GOT3 (cell line): ENCODE measurements at regions not wholly inside any gene's neighbourhood (a gene's known extent, or its start where the extent isn't known, plus 50 kb on each side); places are given as distances from the start of the nearest gene placed in this dataset.
A peak's percentile ranks its signal among the peaks of the same experiment; 100 is the strongest.
"Not testable (repeated sequence)": the region's sequence is repeated elsewhere in the genome, so short reads cannot be mapped to it uniquely, and the experiment has no call there.

Experiments used
- DNase-seq: peaks from one replicate; lab custom pipeline; 2025; ENCODE audit warnings: mixed read lengths; lab: John Stamatoyannopoulos, UW

- DNase-seq: no peak
Measured at GRCh38 chr17:6893382-6894205, 62.1 kb upstream of the TEKT1 start.

- DNase-seq: no peak
Measured at GRCh38 chr17:6894206-6894528, 62.6 kb upstream of the TEKT1 start.

GRCh38 chr17:6901086-6901485 is 69.6 kb upstream of the TEKT1 start:
- no peak for DNase-seq

- DNase-seq: no peak
Measured at GRCh38 chr17:6903326-6903900, 71.9 kb upstream of the TEKT1 start.

GRCh38 chr17:6908807-6909206 is 77.3 kb upstream of the TEKT1 start:
- no peak for DNase-seq

GRCh38 chr17:6910987-6911603 is 79.6 kb upstream of the TEKT1 start:
- DNase-seq: no peak

GRCh38 chr17:6912110-6913051 is 80.9 kb upstream of the TEKT1 start:
- no peak for DNase-seq

- peak; percentile 41 for DNase-seq
Measured at GRCh38 chr17:6913608-6914443, 82.0 kb upstream of the ALOX12 start.

GRCh38 chr17:6914711-6915110 is 81.1 kb upstream of the ALOX12 start:
- DNase-seq: no peak

- no peak for DNase-seq
Measured at GRCh38 chr17:6915620-6916019, 80.2 kb upstream of the ALOX12 start.

- DNase-seq: no peak
Measured at GRCh38 chr17:6919158-6919557, 76.7 kb upstream of the ALOX12 start.

GRCh38 chr17:6923385-6923784 is 72.5 kb upstream of the ALOX12 start:
- DNase-seq: no peak

GRCh38 chr17:6924208-6924607 is 71.6 kb upstream of the ALOX12 start:
- no peak for DNase-seq

GRCh38 chr17:6926667-6927066 is 69.2 kb upstream of the ALOX12 start:
- no peak for DNase-seq

- no peak for DNase-seq
Measured at GRCh38 chr17:6927290-6928126, 68.3 kb upstream of the ALOX12 start.

- no peak for DNase-seq
Measured at GRCh38 chr17:6928193-6928592, 67.7 kb upstream of the ALOX12 start.

GRCh38 chr17:6930749-6931148 is 65.1 kb upstream of the ALOX12 start:
- DNase-seq: no peak

GRCh38 chr17:6934544-6934943 is 61.3 kb upstream of the ALOX12 start:
- not testable (repeated sequence) for DNase-seq

GRCh38 chr17:6936370-6937028 is 59.4 kb upstream of the ALOX12 start:
- DNase-seq: no peak

GRCh38 chr17:6938637-6939036 is 57.2 kb upstream of the ALOX12 start:
- no peak for DNase-seq
